Upper lobe of left lung (tissue), 4 donors: ENCODE measurements at regions not wholly inside any gene's neighbourhood (a gene's known extent, or its start where the extent isn't known, plus 50 kb on each side); places are given as distances from the start of the nearest gene placed in this dataset.

Experiments used
- EP300 ChIP-seq, 4 donors: sonication (generic); formaldehyde crosslinking; IDR thresholded peaks; one replicate each; pipeline ENCODE4 v1.5.1; 2017; ENCODE audit warnings: antibody characterized with exemption in 4 of 4, control low read depth in 2 of 4
- POLR2A ChIP-seq, 4 donors: fragments of 450-650 bp; IDR thresholded peaks; one replicate each; pipeline ENCODE4 v1.5.1; 2016 to 2017; ENCODE audit warnings: antibody characterized with exemption in 4 of 4, mild to moderate bottlenecking in 2 of 4
- POLR2AphosphoS5 ChIP-seq, 2 donors: sonication (generic); formaldehyde crosslinking; IDR thresholded peaks; one replicate each; pipeline ENCODE4 v1.5.1; 2017; ENCODE audit warnings: antibody characterized with exemption in 2 of 2
- TF ChIP-seq, protein P1 (sequence below), 6 experiments: fragments of 450-650 bp in 4 of 6; fragments of 200-600 bp in 2 of 6; sonication (generic) in 2 of 6; IDR thresholded peaks; one replicate each; pipeline ENCODE4 v1.5.1; 2016 to 2019; ENCODE audit warnings: antibody characterized with exemption in 6 of 6

DNA sequence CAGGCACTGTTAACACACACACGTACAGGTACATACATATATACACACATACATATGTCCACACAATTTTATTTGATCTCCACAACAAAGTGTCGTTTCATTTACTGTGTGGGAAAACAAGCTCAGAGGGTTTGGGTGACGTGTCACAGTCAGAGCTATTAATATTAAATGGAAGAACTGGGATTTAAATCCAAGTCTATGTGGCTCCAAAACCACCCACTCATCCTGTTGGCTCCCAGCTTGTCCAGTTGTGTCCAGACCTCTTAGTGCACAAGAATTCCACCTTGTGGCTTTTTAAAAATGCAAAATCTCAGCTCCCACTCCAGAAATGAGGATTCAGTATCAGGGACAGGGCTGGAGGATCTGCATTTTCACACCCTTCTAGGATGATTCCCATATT lies 52.3 kb upstream of the PTPDC1 start:
- TF ChIP-seq, protein P1, sequence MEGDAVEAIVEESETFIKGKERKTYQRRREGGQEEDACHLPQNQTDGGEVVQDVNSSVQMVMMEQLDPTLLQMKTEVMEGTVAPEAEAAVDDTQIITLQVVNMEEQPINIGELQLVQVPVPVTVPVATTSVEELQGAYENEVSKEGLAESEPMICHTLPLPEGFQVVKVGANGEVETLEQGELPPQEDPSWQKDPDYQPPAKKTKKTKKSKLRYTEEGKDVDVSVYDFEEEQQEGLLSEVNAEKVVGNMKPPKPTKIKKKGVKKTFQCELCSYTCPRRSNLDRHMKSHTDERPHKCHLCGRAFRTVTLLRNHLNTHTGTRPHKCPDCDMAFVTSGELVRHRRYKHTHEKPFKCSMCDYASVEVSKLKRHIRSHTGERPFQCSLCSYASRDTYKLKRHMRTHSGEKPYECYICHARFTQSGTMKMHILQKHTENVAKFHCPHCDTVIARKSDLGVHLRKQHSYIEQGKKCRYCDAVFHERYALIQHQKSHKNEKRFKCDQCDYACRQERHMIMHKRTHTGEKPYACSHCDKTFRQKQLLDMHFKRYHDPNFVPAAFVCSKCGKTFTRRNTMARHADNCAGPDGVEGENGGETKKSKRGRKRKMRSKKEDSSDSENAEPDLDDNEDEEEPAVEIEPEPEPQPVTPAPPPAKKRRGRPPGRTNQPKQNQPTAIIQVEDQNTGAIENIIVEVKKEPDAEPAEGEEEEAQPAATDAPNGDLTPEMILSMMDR (IDR thresholded peaks at IDR 0.05): no peak
- no peak for TF ChIP-seq POLR2A (IDR thresholded peaks at IDR 0.05)
- no peak for TF ChIP-seq EP300 (IDR thresholded peaks at IDR 0.05)
- no peak for TF ChIP-seq POLR2AphosphoS5 (IDR thresholded peaks at IDR 0.05)
